Endothelial cell of umbilical vein (primary cell): ENCODE measurements at regions not wholly inside any gene's neighbourhood (a gene's known extent, or its start where the extent isn't known, plus 50 kb on each side); places are given as distances from the start of the nearest gene placed in this dataset.

Source experiments
- BruUV-seq: library from RNA; stranded (reverse); fragments of 400-500 nt; replicated peaks from 2 replicates; lab custom pipeline; 2021; lab: Mats Ljungman, UMichigan
- CTCF ChIA-PET: fragments of 300-600, 350-600 bp; sonication (Branson Sonifier 250); formaldehyde crosslinking; loops from one replicate; lab custom pipeline; 2021; ENCODE audit warnings: antibody characterized with exemption, inconsistent platforms; lab: Charles Lee
- POLR2A ChIA-PET: fragments of 300-600, 350-600 bp; sonication (Branson Sonifier 250); formaldehyde crosslinking; loops from one replicate; lab custom pipeline; 2021; ENCODE audit warnings: antibody characterized with exemption, inconsistent platforms; lab: Charles Lee
- DNase-seq: peaks from one replicate; pipeline ENCODE4 v3.0.0-alpha.2; 2011; ENCODE audit warnings: low read depth, low spot score
- FAIRE-seq: peaks from 2 replicates; lab custom pipeline; 2011; peaks lifted over from hg19 to GRCh38; lab: Jason Lieb, UNC
- H2AFZ ChIP-seq: 2 replicates; pipeline ENCODE4 v1.6.0; 2012; ENCODE audit warnings: low read depth, low read length, control low read depth, inconsistent platforms
- H3K27ac ChIP-seq: 2 replicates; pipeline ENCODE4 v1.5.1; 2011; ENCODE audit warnings: low read depth, mild to moderate bottlenecking, control low read depth, low read length, moderate library complexity; ENCODE audit not compliant: insufficient read depth
- H3K27me3 ChIP-seq, 2 experiments: 2 replicates each; pipeline versions ENCODE4 v1.6.0 to v1.6.1; 2011; ENCODE audit warnings: low read length in 2 of 2, mixed read lengths in 1 of 2; ENCODE audit not compliant: control insufficient read depth in 2 of 2, insufficient read depth in 2 of 2
- H3K36me3 ChIP-seq, 2 experiments: 2 replicates in 1 of 2; 3 replicates in 1 of 2; pipeline ENCODE4 v1.5.1; 2011; ENCODE audit warnings: low read length in 2 of 2, mild to moderate bottlenecking in 1 of 2, moderate library complexity in 1 of 2; ENCODE audit not compliant: control insufficient read depth in 2 of 2, insufficient read depth in 2 of 2; ENCODE audit errors: extremely low read depth in 1 of 2
- H3K4me1 ChIP-seq: 3 replicates; pipeline ENCODE4 v1.5.1; 2011; ENCODE audit warnings: mild to moderate bottlenecking, low read length; ENCODE audit not compliant: control insufficient read depth, insufficient read depth; ENCODE audit errors: extremely low read depth
- H3K4me2 ChIP-seq: 2 replicates; pipeline ENCODE4 v1.6.1; 2011; ENCODE audit warnings: low read length, control low read depth, mixed read lengths; ENCODE audit not compliant: insufficient read depth
- H3K4me3 ChIP-seq, 3 experiments: fragments of 200-600 bp in 1 of 3; sonication (generic), shearing (Covaris generic) in 1 of 3; replicated peaks in 1 of 3; 2 replicates each; pipeline ENCODE4 v1.5.1; 2011 to 2016; ENCODE audit warnings: control low read depth in 3 of 3, low read length in 3 of 3, mild to moderate bottlenecking in 2 of 3, inconsistent platforms in 1 of 3, low read depth in 1 of 3, moderate library complexity in 1 of 3; ENCODE audit not compliant: insufficient read depth in 1 of 3
- H3K79me2 ChIP-seq: 2 replicates; pipeline ENCODE4 v1.6.0; 2012; ENCODE audit warnings: low read length, inconsistent platforms; ENCODE audit not compliant: control insufficient read depth, insufficient read depth
- H3K9ac ChIP-seq: replicated peaks from 2 replicates; pipeline ENCODE3; 2011; ENCODE audit warnings: low read length, control low read depth; ENCODE audit not compliant: insufficient read depth; ENCODE audit errors: extremely low read depth
- H3K9me1 ChIP-seq: replicated peaks from 3 replicates; pipeline ENCODE4 v1.6.0; 2011; ENCODE audit warnings: mild to moderate bottlenecking, low read length; ENCODE audit not compliant: control insufficient read depth, insufficient read depth; ENCODE audit errors: extremely low read depth
- H3K9me3 ChIP-seq: replicated peaks from 2 replicates; pipeline ENCODE4 v1.5.1; 2012; ENCODE audit warnings: low read length, inconsistent platforms; ENCODE audit not compliant: control insufficient read depth, insufficient read depth
- H4K20me1 ChIP-seq: replicated peaks from 2 replicates; pipeline ENCODE3; 2011; ENCODE audit warnings: mild to moderate bottlenecking, low read length; ENCODE audit not compliant: control insufficient read depth, insufficient read depth; ENCODE audit errors: extremely low read depth
- EZH2 ChIP-seq: IDR thresholded peaks from 2 replicates; pipeline ENCODE4 v1.6.1; 2012; ENCODE audit warnings: borderline replicate concordance, low read depth, mild to moderate bottlenecking, moderate library complexity, low read length, inconsistent platforms; ENCODE audit not compliant: severe bottlenecking
- FOS ChIP-seq: IDR thresholded peaks from 2 replicates; pipeline ENCODE4 v1.6.1; 2011; ENCODE audit warnings: mild to moderate bottlenecking, low read length, moderate library complexity, borderline replicate concordance; ENCODE audit not compliant: insufficient read depth
- GATA2 ChIP-seq: IDR thresholded peaks from 2 replicates; pipeline ENCODE4 v1.7.0; 2011; ENCODE audit warnings: low read depth, mild to moderate bottlenecking, moderate library complexity, mixed read lengths, low read length; ENCODE audit not compliant: insufficient read length, insufficient read depth
- JUN ChIP-seq: IDR thresholded peaks from 2 replicates; pipeline ENCODE4 v1.6.1; 2011; ENCODE audit warnings: borderline replicate concordance, low read depth; ENCODE audit not compliant: insufficient read length, insufficient read depth
- MAX ChIP-seq: IDR thresholded peaks from 2 replicates; pipeline ENCODE4 v1.6.1; 2011; ENCODE audit not compliant: insufficient read depth, insufficient read length
- MYC ChIP-seq: IDR thresholded peaks from one replicate; pipeline ENCODE4 v1.6.1; 2011; ENCODE audit warnings: mild to moderate bottlenecking, low read depth, low read length
- POLR2A ChIP-seq: IDR thresholded peaks from 2 replicates; pipeline ENCODE4 v1.6.1; 2012; ENCODE audit warnings: low read depth, mild to moderate bottlenecking, control low read depth, low read length
- POLR2AphosphoS5 ChIP-seq: IDR thresholded peaks from 2 replicates; pipeline ENCODE4 v1.6.1; 2012; ENCODE audit warnings: low read depth, mild to moderate bottlenecking, control low read depth, low read length, moderate library complexity; ENCODE audit not compliant: insufficient read depth
- dilution Hi-C: fragments of 300-500 bp; cut with MboI; formaldehyde crosslinking; loops from one replicate; pipeline ENCODE4 v1.15.0; 2019; ENCODE audit warnings: low sequenced_read_pairs; ENCODE audit not compliant: extremely low pct_ligation_motif_present
- intact Hi-C: fragments of 100-400 bp; cut with micrococcal nuclease; formaldehyde crosslinking; loops from one replicate; pipeline ENCODE4 v1.10.0; 2022
- TF ChIP-seq, protein P1 (sequence below), 2 donors: IDR thresholded peaks; 1 replicate in 1 of 2; 2 replicates in 1 of 2; pipeline ENCODE4 v1.5.1; 2011; ENCODE audit warnings: low read length in 2 of 2, mild to moderate bottlenecking in 2 of 2, moderate library complexity in 2 of 2, control low read depth in 1 of 2, inconsistent platforms in 1 of 2, low read depth in 1 of 2; ENCODE audit not compliant: insufficient read depth in 1 of 2; ENCODE audit errors: extremely low read depth in 1 of 2

DNA sequence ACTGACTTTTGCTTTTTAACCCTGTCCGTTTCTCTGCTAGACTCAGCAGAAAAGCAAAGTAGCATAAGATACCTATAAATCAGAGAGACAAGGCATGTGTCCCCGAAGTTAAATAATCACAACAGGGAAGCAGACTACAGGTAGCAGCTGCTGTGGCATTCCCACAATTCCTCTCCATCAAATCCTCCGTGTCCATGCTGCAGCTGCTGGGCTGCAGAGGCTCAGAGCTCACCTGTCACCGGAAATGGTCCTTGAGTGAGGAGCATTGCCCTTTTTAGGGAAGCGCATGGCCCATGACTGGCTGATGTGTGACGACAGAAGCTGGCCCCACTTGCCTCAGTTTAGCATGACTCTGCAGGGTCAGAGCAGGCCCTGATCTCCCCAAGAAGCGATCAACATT, 125.0 kb downstream of the MSX2 start:
- TF ChIP-seq POLR2A, result no peak
- TF ChIP-seq JUN, result no peak
- TF ChIP-seq MAX, result no peak
- no peak for TF ChIP-seq FOS
- no peak for TF ChIP-seq GATA2
- TF ChIP-seq, protein P1, sequence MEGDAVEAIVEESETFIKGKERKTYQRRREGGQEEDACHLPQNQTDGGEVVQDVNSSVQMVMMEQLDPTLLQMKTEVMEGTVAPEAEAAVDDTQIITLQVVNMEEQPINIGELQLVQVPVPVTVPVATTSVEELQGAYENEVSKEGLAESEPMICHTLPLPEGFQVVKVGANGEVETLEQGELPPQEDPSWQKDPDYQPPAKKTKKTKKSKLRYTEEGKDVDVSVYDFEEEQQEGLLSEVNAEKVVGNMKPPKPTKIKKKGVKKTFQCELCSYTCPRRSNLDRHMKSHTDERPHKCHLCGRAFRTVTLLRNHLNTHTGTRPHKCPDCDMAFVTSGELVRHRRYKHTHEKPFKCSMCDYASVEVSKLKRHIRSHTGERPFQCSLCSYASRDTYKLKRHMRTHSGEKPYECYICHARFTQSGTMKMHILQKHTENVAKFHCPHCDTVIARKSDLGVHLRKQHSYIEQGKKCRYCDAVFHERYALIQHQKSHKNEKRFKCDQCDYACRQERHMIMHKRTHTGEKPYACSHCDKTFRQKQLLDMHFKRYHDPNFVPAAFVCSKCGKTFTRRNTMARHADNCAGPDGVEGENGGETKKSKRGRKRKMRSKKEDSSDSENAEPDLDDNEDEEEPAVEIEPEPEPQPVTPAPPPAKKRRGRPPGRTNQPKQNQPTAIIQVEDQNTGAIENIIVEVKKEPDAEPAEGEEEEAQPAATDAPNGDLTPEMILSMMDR (IDR thresholded peaks at IDR 0.05; ENCODE audit: extremely low read depth in 1 of 2, insufficient read depth in 1 of 2, low read depth in 1 of 2, low read length in 2 of 2), result no peak
- TF ChIP-seq POLR2AphosphoS5, result no peak
- TF ChIP-seq EZH2, result no peak
- no peak for TF ChIP-seq MYC
- Histone ChIP-seq H3K79me2 (no peaks in the 10 kb centered on the region), H4K20me1 (no peaks in the 10 kb centered on the region), H3K27ac (no peak overlapping the region), H3K4me1 (no peaks in the 10 kb centered on the region), H3K4me3 (no peak overlapping the region), H3K27me3 (no peaks in the 10 kb centered on the region), H3K4me2 (no peak overlapping the region), H3K9me1 (no peaks in the 10 kb centered on the region), H3K9me3 (peaks cover 8% of the 10 kb centered on the region), H2AFZ (no peak overlapping the region), H3K9ac (no peak overlapping the region), H3K36me3 (no peaks in the 10 kb centered on the region)
- ChIA-PET CTCF (no interaction called here), POLR2A (no interaction called here)
- BruUV-seq, result no TSS peak
- intact Hi-C loops (no loop called here), dilution Hi-C loops (no loop called here)
- no peak for FAIRE-seq
- no peak for DNase-seq
